DOHH2 (cell line): ENCODE measurements at regions not wholly inside any gene's neighbourhood (a gene's known extent, or its start where the extent isn't known, plus 50 kb on each side); places are given as distances from the start of the nearest gene placed in this dataset.

ENCODE experiments used
- CTCF ChIP-seq: fragments of 200-600 bp; sonication (generic); IDR thresholded peaks from one replicate; pipeline ENCODE4 v1.5.1; 2014; ENCODE audit warnings: antibody characterized with exemption, mild to moderate bottlenecking, low read depth, low read length; ENCODE audit not compliant: poor library complexity, severe bottlenecking
- EZH2phosphoT487 ChIP-seq: fragments of 200-600 bp; sonication (generic); IDR thresholded peaks from 2 replicates; pipeline ENCODE4 v1.6.1; 2017; ENCODE audit warnings: borderline replicate concordance, mild to moderate bottlenecking, antibody characterized with exemption, low read length, moderate library complexity, mixed read lengths

GRCh38 chr1:198932351-198932991, 293.6 kb downstream of the PTPRC start:
- TF ChIP-seq CTCF (no peak), EZH2phosphoT487 (no peak)
